ENCODE measurements at regions not wholly inside any gene's neighbourhood (a gene's known extent, or its start where the extent isn't known, plus 50 kb on each side); places are given as distances from the start of the nearest gene placed in this dataset.

DNA sequence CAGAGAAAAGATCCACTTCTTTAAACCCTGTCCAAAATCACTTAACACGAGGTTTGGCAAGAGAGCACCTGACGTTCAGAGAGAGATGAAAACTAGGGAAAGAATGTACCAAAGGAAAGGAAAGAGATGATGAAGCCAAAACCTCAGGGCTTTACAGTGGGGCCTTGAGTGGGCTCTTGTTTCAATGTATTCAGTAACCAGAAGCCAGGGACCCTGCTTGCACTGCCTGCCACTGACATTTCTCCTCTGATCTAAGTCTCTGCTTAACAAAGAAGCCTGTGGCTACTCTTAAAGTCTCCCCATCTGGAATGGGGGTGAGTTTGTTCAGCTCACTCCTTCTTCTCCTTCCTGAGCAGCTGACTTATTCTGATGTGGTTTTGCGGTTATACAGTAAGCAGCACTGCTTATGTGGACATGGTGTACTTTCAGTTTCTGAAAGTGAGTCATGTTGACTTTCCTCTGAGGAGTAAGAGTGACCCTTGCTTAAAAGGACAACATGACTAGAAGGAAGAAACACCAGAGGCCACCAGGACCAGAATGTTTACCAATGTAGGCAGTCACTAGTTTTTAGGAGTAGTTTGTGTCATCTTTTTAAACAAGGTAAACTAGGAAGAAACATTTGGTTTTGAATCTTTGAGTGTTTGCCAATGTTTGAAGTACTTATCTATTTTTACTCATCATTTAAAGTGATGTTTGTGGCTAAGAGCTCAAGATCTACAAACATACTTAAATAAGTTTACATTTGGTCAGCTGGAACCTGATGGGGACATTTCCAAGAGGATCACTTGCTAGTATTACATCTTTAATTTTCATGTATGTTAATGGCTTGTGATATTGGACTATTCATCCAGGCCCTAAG is 87.4 kb downstream of the FASLG start:
- intact Hi-C loops (cut with DNase I) = loop anchor here (5.0 to 10.0 kb wide), 2 partner anchors 461 to 1078 kb away; partner anchors contain the start of genes CENPL, DARS2 and TNFSF4
- ATAC-seq (ENCODE audit: poor library complexity) (peak; percentile 77), DNase-seq (no peak)

- ATAC-seq (ENCODE audit: poor library complexity) (no peak), DNase-seq (no peak)
- intact Hi-C loops (cut with DNase I) = loop anchor here (5.0 to 10.0 kb wide), 2 partner anchors 459 to 1077 kb away; partner anchors contain the start of genes CENPL, DARS2 and TNFSF4
Measured at GRCh38 chr1:172748201-172748600, 89.3 kb downstream of the FASLG start.

GRCh38 chr1:172751683-172752082 is 92.8 kb downstream of the FASLG start:
- ATAC-seq (ENCODE audit: poor library complexity) (no peak), DNase-seq (no peak)
- intact Hi-C loops (cut with DNase I) = no loop called here

DNA sequence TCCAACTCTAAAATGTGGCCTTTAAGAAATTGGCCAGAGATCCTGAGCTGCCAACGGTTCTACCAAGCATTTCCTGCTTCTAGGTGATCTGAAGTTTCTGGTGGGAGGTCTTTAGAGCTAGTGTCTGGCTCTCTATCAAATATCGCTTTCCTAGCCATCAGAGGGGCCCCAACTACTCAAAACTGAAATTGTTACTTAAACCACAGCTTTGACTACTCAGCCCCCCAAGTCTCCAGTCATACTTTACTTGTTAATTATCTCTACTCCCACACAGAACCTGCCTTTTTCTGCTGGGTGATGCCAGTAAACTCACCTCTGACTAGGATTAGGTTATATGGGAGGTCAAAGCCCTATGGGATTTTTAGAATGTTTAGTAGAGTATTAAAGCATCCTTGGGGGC is 95.1 kb downstream of the FASLG start:
- intact Hi-C loops (cut with DNase I) = no loop called here
- DNase-seq (no peak), ATAC-seq (ENCODE audit: poor library complexity) (no peak)

DNA sequence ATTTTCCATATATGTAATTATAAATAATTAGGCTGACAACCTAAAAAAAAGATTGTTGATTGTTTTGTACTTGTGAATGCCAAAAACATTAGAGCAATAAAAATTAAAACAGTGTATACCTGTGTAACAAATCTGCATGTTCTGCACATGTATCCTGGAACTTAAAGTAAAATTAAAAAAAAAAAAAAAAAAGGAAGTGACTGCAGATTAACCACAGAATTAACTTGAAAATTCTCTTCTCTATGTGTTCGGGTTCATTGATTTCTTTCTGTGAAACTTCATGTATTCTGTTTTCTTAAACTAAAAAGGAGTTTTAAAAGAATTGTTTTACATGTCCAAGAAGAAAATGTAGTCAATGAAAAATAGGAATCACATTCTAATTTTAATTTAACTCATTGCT is 95.7 kb downstream of the FASLG start:
- intact Hi-C loops (cut with DNase I) = no loop called here
- no peak for DNase-seq
- no peak for ATAC-seq (ENCODE audit: poor library complexity)

DNA sequence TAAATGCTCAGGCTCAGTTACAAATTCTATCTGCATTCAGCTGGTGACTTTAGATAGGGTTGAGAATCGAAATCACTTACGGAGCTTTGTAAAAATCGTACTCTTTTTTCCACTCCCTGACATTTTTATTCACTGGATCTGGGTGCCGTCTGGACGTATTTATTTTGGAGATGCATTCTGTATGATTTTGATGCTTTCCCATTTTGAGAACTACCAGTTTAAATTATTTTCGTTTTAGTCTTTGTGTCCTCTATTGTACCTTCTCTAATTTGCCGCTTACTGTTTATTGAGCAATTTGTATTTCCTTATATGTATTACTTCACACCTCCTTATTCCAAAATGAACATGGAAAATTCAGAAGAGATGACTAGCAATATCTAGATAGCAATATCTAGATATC is 96.2 kb downstream of the FASLG start:
- no peak for DNase-seq
- intact Hi-C loops (cut with DNase I) = no loop called here
- ATAC-seq (ENCODE audit: poor library complexity) = no peak

GRCh38 chr1:172756024-172756423 is 97.1 kb downstream of the FASLG start:
- ATAC-seq (ENCODE audit: poor library complexity) = no peak
- intact Hi-C loops (cut with DNase I) = no loop called here

DNA sequence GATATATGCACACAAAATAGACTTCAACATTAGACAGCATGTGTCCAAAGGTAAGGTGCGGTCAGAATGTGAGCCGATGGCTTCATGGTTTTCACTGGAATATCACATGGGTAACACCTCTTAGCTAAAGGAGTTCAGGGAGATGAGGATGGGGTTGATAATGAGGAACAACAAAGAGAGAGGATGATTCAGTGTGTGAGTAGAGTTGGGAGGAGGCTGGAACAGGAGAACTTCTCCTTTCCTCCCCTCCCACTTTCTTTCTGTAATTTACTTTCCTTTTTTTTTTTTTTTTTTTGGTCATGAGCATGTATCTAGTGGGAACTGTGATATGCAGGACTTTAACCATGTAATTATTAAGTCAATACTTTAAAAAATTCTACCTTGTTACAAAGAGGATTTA is 99.4 kb downstream of the FASLG start:
- DNase-seq (no peak), ATAC-seq (ENCODE audit: poor library complexity) (no peak)
- intact Hi-C loops (cut with DNase I) = no loop called here

More at GRCh38 chr1:172756024-172756423, 97.1 kb downstream of the FASLG start:
- DNase-seq = no peak

DNA sequence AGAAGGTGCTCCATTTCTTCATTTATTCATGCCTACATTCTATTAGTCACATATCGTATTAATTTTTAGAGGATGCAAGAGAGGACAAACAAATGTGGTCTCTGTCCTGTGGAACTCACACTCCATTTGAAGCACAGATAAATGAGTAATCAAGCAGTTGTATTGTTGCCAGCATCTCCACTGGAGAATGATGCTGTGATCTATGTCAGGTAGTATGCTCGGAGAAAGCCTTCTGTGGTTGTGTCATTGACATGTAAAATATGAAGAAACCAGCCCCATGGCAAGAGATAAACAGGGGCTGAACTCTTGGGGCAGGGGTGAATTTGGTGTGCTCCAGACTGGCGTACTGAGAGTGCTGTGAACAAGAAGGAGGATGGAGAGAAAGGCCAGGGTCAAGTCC is 101.2 kb downstream of the FASLG start:
- intact Hi-C loops (cut with DNase I) = no loop called here
- DNase-seq (no peak), ATAC-seq (ENCODE audit: poor library complexity) (no peak)

DNA sequence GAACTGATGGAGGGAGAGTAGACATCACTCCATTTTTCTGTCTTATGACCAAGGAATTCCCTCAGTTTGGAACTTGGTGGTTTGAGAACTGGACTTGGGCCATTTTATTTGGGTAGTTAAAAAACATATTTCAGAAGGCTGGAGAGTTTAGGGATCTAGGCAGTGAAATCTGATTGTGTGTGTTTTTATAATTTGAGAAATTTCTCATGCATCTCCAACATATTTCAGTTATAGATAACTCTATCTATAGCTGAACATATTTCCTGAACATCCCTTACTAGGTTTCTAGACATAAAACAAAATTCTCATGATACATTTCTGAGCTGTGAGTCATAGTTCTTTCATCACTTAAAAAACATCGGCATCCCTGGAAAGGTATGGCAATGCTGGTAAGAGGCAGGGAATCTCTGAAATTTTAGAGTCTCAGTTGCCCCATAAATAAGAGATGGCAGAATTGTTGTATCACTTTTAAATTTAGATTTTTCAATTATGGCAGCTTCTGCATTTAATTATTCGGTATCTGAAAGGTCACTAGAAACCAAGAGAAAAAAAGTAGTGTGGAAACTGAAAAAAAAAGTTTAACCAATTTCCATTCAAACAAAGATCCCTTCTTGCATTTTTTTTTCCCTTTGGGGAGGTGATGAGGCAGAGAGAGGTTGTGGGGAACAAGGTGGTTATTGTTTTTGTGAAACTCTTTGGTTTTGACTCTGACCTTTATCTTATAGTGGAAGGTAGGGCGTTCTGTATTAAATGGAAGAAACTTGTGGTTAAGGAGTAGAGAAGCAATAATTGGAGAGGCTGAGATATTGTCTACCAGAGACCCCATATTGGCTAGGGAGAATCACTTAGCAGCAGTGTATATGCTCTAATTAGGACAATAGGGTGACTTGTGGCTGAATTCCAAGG is 102.9 kb downstream of the FASLG start:
- ATAC-seq (ENCODE audit: poor library complexity) (no peak), DNase-seq (no peak)
- intact Hi-C loops (cut with DNase I) = no loop called here

GRCh38 chr1:172763057-172763456 is 104.2 kb downstream of the FASLG start:
- DNase-seq = no peak
- no peak for ATAC-seq (ENCODE audit: poor library complexity)
- intact Hi-C loops (cut with DNase I) = no loop called here

DNA sequence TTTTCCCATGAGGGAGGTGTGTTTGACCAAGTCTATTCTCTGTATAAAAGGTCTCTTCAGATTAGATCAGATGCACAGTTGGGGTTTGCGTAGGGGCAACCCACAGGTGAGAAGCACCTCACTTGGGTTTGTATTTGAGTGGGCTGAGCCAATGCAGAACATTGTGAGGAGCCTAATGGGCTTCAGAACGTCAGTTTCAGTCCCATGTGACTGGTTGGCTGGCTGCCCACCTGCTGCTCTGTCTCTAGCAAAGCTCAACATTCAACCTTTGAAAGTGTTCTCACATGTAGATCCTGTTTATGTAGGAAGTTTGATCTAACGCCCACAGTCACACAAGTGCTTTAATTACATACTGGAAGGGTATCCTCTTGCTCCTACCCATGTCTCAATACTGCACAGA is 105.5 kb downstream of the FASLG start:
- intact Hi-C loops (cut with DNase I) = no loop called here
- peak; percentile 52 for DNase-seq
- ATAC-seq (ENCODE audit: poor library complexity) = no peak

GRCh38 chr1:172766462-172766861 is 107.6 kb downstream of the FASLG start:
- DNase-seq = peak; percentile 39
- ATAC-seq (ENCODE audit: poor library complexity) = peak; percentile 20
- intact Hi-C loops (cut with DNase I) = no loop called here

GRCh38 chr1:172770071-172770470 is 111.2 kb downstream of the FASLG start:
- ATAC-seq (ENCODE audit: poor library complexity) (no peak), DNase-seq (no peak)
- intact Hi-C loops (cut with DNase I) = no loop called here

- ATAC-seq (ENCODE audit: poor library complexity) (no peak), DNase-seq (no peak)
Measured at GRCh38 chr1:172774561-172774960, 115.7 kb downstream of the FASLG start.

GRCh38 chr1:172775606-172776005 is 116.7 kb downstream of the FASLG start:
- DNase-seq (no peak), ATAC-seq (ENCODE audit: poor library complexity) (peak; percentile 52)
- intact Hi-C loops (cut with DNase I) = no loop called here

More at GRCh38 chr1:172774561-172774960, 115.7 kb downstream of the FASLG start:
- intact Hi-C loops (cut with DNase I) = no loop called here

GRCh38 chr1:172776071-172776470 is 117.2 kb downstream of the FASLG start:
- intact Hi-C loops (cut with DNase I) = no loop called here
- ATAC-seq (ENCODE audit: poor library complexity) (no peak), DNase-seq (no peak)

DNA sequence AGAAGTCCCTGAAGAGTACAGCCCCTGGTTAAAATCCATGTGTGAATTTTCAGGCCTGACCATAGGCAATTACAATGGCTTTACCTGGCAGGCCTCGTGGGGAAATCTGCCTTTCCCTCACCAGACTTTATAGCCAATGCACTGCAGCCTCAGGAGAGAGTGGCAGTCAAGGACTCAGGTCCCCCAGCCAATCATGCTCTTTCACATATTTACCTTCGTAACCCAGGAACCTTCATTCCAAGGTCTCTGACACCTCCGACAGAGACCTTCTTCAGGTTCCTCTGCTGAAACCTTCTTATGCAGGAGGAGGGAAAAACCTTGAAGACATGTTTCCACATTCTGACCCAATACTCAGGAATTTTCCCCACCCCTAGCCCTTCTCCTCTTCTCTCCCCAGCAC is 118.9 kb downstream of the FASLG start:
- intact Hi-C loops (cut with DNase I) = no loop called here
- ATAC-seq (ENCODE audit: poor library complexity) (no peak), DNase-seq (no peak)
